CD4-positive, alpha-beta T cell (primary cell): ENCODE measurements at regions not wholly inside any gene's neighbourhood (a gene's known extent, or its start where the extent isn't known, plus 50 kb on each side); places are given as distances from the start of the nearest gene placed in this dataset.

Experiments
- ATAC-seq: fragments of 200-7000 bp; cut with Tn5 transposase; one replicate; pipeline ENCODE4 v1.10.0; 2022; ENCODE audit warnings: mild to moderate bottlenecking; ENCODE audit not compliant: poor library complexity
- CTCF ChIA-PET: fragments of 350-600 bp; sonication (Branson Sonifier 250); formaldehyde crosslinking; loops from one replicate; lab custom pipeline; 2021; ENCODE audit warnings: antibody characterized with exemption, inconsistent platforms; lab: Charles Lee
- POLR2A ChIA-PET: fragments of 350-600 bp; sonication (Branson Sonifier 250); formaldehyde crosslinking; loops from one replicate; lab custom pipeline; 2021; ENCODE audit warnings: antibody characterized with exemption, inconsistent platforms; lab: Charles Lee
- DNase-seq, 14 experiments: peaks; one replicate each; pipeline ENCODE4 v3.0.0-alpha.2; 2013 to 2020; ENCODE audit warnings: mixed read lengths in 2 of 14
- H3K27ac ChIP-seq, 2 donors: one replicate each; pipeline versions ENCODE4 v1.5.1 to v1.7.0; 2013; ENCODE audit warnings: low read length in 2 of 2, low read depth in 1 of 2, mild to moderate bottlenecking in 1 of 2
- H3K27me3 ChIP-seq, 2 experiments: 1 replicate in 1 of 2; 2 replicates in 1 of 2; pipeline versions ENCODE4 v1.6.1 to v1.7.0; 2013; ENCODE audit warnings: low read length in 2 of 2, control low read depth in 1 of 2, mild to moderate bottlenecking in 1 of 2, moderate library complexity in 1 of 2; ENCODE audit not compliant: insufficient read depth in 2 of 2, control insufficient read depth in 1 of 2
- H3K36me3 ChIP-seq: one replicate; pipeline ENCODE4 v1.6.1; 2013; ENCODE audit warnings: low read length, control low read depth; ENCODE audit not compliant: insufficient read depth
- H3K4me1 ChIP-seq: one replicate; pipeline ENCODE4 v1.6.1; 2013; ENCODE audit warnings: low read length, control low read depth; ENCODE audit not compliant: insufficient read depth
- H3K4me3 ChIP-seq: one replicate; pipeline ENCODE4 v1.5.1; 2013; ENCODE audit warnings: mild to moderate bottlenecking, low read length, moderate library complexity
- H3K9me3 ChIP-seq, 2 experiments: 1 replicate in 1 of 2; 2 replicates in 1 of 2; pipeline versions ENCODE4 v1.6.1 to v1.7.0; 2013; ENCODE audit warnings: low read length in 2 of 2, mild to moderate bottlenecking in 2 of 2, control low read depth in 1 of 2, moderate library complexity in 1 of 2; ENCODE audit not compliant: control insufficient read depth in 1 of 2, insufficient read depth in 1 of 2
- H3K27ac Mint-ChIP-seq: one replicate; pipeline ENCODE4 v1.8.0; 2020; ENCODE audit warnings: mixed read lengths
- H3K27me3 Mint-ChIP-seq: one replicate; pipeline ENCODE4 v1.8.0; 2021; ENCODE audit warnings: mixed read lengths
- H3K36me3 Mint-ChIP-seq: one replicate; pipeline ENCODE4 v1.8.0; 2021; ENCODE audit warnings: low read depth, mixed read lengths
- H3K4me1 Mint-ChIP-seq: one replicate; pipeline ENCODE4 v1.8.0; 2021; ENCODE audit warnings: low read depth, mixed read lengths
- H3K4me3 Mint-ChIP-seq: one replicate; pipeline ENCODE4 v1.8.0; 2020; ENCODE audit warnings: mild to moderate bottlenecking, mixed read lengths
- H3K9me3 Mint-ChIP-seq: one replicate; pipeline ENCODE4 v1.8.0; 2020; ENCODE audit warnings: mixed read lengths
- CTCF ChIP-seq: fragments of 200-600 bp; IDR thresholded peaks from one replicate; pipeline ENCODE4 v1.8.0; 2022; ENCODE audit warnings: antibody characterized with exemption, mild to moderate bottlenecking
- intact Hi-C, 2 experiments: fragments of 100-400 bp; cut with DNase I in 1 of 2; cut with micrococcal nuclease in 1 of 2; formaldehyde crosslinking; loops; one replicate each; pipeline versions ENCODE4 v1.15.1 to v1.9.0; 2023 to 2025; cut with DNase I, micrococcal nuclease

- no peak for ATAC-seq
- no peak for DNase-seq
- Histone ChIP-seq H3K9me3 (no peaks in the 10 kb centered on the region), H3K4me3 (no peak overlapping the region), H3K27ac (no peak overlapping the region), H3K36me3 (no peaks in the 10 kb centered on the region), H3K4me1 (no peaks in the 10 kb centered on the region), H3K27me3 (peaks cover 0 to 3% of the 10 kb centered on the region in 2 experiments)
- Mint-ChIP-seq H3K4me1 (no peaks in the 10 kb centered on the region), H3K9me3 (no peaks in the 10 kb centered on the region), H3K4me3 (no peak overlapping the region), H3K27ac (no peak overlapping the region), H3K36me3 (no peaks in the 10 kb centered on the region), H3K27me3 (no peaks in the 10 kb centered on the region)
- ChIA-PET CTCF (no interaction called here), POLR2A (no interaction called here)
- TF ChIP-seq CTCF = no peak
- intact Hi-C loops = no loop called here
Measured at GRCh38 chr4:123662827-123663226, 266.2 kb downstream of the SPRY1 start.

- Histone ChIP-seq H3K27ac (no peak overlapping the region), H3K4me3 (no peak overlapping the region), H3K27me3 (peaks cover 0 to 3% of the 10 kb centered on the region in 2 experiments), H3K36me3 (no peaks in the 10 kb centered on the region), H3K9me3 (no peaks in the 10 kb centered on the region), H3K4me1 (no peaks in the 10 kb centered on the region)
- Mint-ChIP-seq H3K4me1 (no peaks in the 10 kb centered on the region), H3K36me3 (no peaks in the 10 kb centered on the region), H3K27me3 (peaks cover 10% of the 10 kb centered on the region), H3K4me3 (no peak overlapping the region), H3K27ac (no peak overlapping the region), H3K9me3 (no peaks in the 10 kb centered on the region)
- intact Hi-C loops = no loop called here
- no peak for DNase-seq
- CTCF ChIA-PET = no interaction called here
- POLR2A ChIA-PET = no interaction called here
- ATAC-seq = no peak
- no peak for TF ChIP-seq CTCF
Measured at GRCh38 chr4:123666486-123666885, 269.9 kb downstream of the SPRY1 start.

GRCh38 chr4:123667496-123667895, 270.9 kb downstream of the SPRY1 start:
- H3K27me3 ChIP-seq = peaks cover 0 to 3% of the 10 kb centered on the region in 2 experiments
- H3K4me3 ChIP-seq = no peak overlapping the region
- no peaks in the 10 kb centered on the region for H3K4me1 ChIP-seq
- H3K36me3 Mint-ChIP-seq = no peaks in the 10 kb centered on the region
- H3K4me1 Mint-ChIP-seq = no peaks in the 10 kb centered on the region
- ATAC-seq (no peak), DNase-seq (no peak)
- no peak overlapping the region for H3K27ac ChIP-seq
- H3K27me3 Mint-ChIP-seq = peaks cover 10% of the 10 kb centered on the region
- ChIA-PET POLR2A (no interaction called here), CTCF (no interaction called here)
- H3K9me3 Mint-ChIP-seq = no peaks in the 10 kb centered on the region
- H3K4me3 Mint-ChIP-seq = no peak overlapping the region
- intact Hi-C loops = no loop called here
- H3K9me3 ChIP-seq = no peaks in the 10 kb centered on the region
- no peak for TF ChIP-seq CTCF
- H3K27ac Mint-ChIP-seq = no peak overlapping the region
- no peaks in the 10 kb centered on the region for H3K36me3 ChIP-seq
